GM12891 (cell line): ENCODE measurements at regions not wholly inside any gene's neighbourhood (a gene's known extent, or its start where the extent isn't known, plus 50 kb on each side); places are given as distances from the start of the nearest gene placed in this dataset.
A peak's percentile ranks its signal among the peaks of the same experiment; 100 is the strongest.

ENCODE experiments used
- DNase-seq: peaks from one replicate; pipeline ENCODE4 v3.0.0; 2011; ENCODE audit warnings: low spot score; ENCODE audit not compliant: insufficient read length
- FAIRE-seq: peaks from 2 replicates; lab custom pipeline; 2011; peaks lifted over from hg19 to GRCh38; lab: Jason Lieb, UNC
- PAX5 ChIP-seq: IDR thresholded peaks from 2 replicates; pipeline ENCODE4 v1.6.1; 2011; ENCODE audit warnings: low read length, moderate library complexity, mild to moderate bottlenecking; ENCODE audit not compliant: insufficient read depth, severe bottlenecking
- POLR2A ChIP-seq: IDR thresholded peaks from 2 replicates; pipeline ENCODE4 v1.6.1; 2011; ENCODE audit warnings: low read depth, low read length, control low read depth
- POLR2AphosphoS5 ChIP-seq: IDR thresholded peaks from 2 replicates; pipeline ENCODE4 v1.6.1; 2011; ENCODE audit warnings: low read depth, low read length, control low read depth
- POU2F2 ChIP-seq: IDR thresholded peaks from 2 replicates; pipeline ENCODE4 v1.6.1; 2011; ENCODE audit warnings: low read depth, mild to moderate bottlenecking, control low read depth, low read length, moderate library complexity
- SPI1 ChIP-seq: IDR thresholded peaks from 2 replicates; pipeline ENCODE4 v1.6.1; 2011; ENCODE audit warnings: low read depth, low read length, control low read depth
- TAF1 ChIP-seq: IDR thresholded peaks from 2 replicates; pipeline ENCODE4 v1.6.1; 2011; ENCODE audit warnings: low read depth, low read length, control low read depth

GRCh38 chr4:33369446-33369845 lies 2649.3 kb downstream of the PCDH7 start:
- DNase-seq (no peak), FAIRE-seq (no peak)
- TF ChIP-seq PAX5 = no peak
- TF ChIP-seq TAF1 = no peak
- TF ChIP-seq SPI1 = no peak
- no peak for TF ChIP-seq POU2F2
- no peak for TF ChIP-seq POLR2A
- no peak for TF ChIP-seq POLR2AphosphoS5

GRCh38 chr4:33381816-33382215 lies 2661.6 kb downstream of the PCDH7 start:
- TF ChIP-seq TAF1 (no peak), SPI1 (no peak), POLR2AphosphoS5 (no peak), POLR2A (no peak)
- no peak for DNase-seq
- FAIRE-seq = no peak

GRCh38 chr4:33386764-33387163 lies 2666.6 kb downstream of the PCDH7 start:
- TF ChIP-seq SPI1 = no peak
- TF ChIP-seq POLR2A = no peak
- TF ChIP-seq POU2F2 = no peak
- DNase-seq (no peak), FAIRE-seq (no peak)

- no peak for FAIRE-seq
- no peak for DNase-seq
- TF ChIP-seq PAX5 (no peak), SPI1 (no peak), TAF1 (no peak), POLR2AphosphoS5 (no peak), POU2F2 (no peak), POLR2A (no peak)
Observed at GRCh38 chr4:33390976-33391375, 2670.8 kb downstream of the PCDH7 start.

- TF ChIP-seq PAX5 (no peak), POU2F2 (no peak), POLR2A (no peak), POLR2AphosphoS5 (no peak), SPI1 (no peak), TAF1 (no peak)
- no peak for FAIRE-seq
- no peak for DNase-seq
Observed at GRCh38 chr4:33395731-33396485, 2675.7 kb downstream of the PCDH7 start.

- FAIRE-seq = no peak
- TF ChIP-seq TAF1 = no peak
- DNase-seq = no peak
Observed at GRCh38 chr4:33400504-33400903, 2680.3 kb downstream of the PCDH7 start.

GRCh38 chr4:33407496-33407895 lies 2687.3 kb downstream of the PCDH7 start:
- TF ChIP-seq PAX5 (no peak), POU2F2 (no peak), SPI1 (no peak), TAF1 (no peak), POLR2AphosphoS5 (no peak), POLR2A (no peak)
- FAIRE-seq (no peak), DNase-seq (no peak)

- DNase-seq = no peak
- peak; percentile 69 for TF ChIP-seq SPI1
- TF ChIP-seq POLR2A = no peak
- FAIRE-seq = no peak
Observed at GRCh38 chr4:33411182-33411581, 2691.0 kb downstream of the PCDH7 start.

- FAIRE-seq (no peak), DNase-seq (no peak)
- no peak for TF ChIP-seq POLR2AphosphoS5
- TF ChIP-seq POLR2A = no peak
- TF ChIP-seq TAF1 = no peak
- no peak for TF ChIP-seq SPI1
- no peak for TF ChIP-seq POU2F2
Observed at GRCh38 chr4:33421887-33422286, 2701.7 kb downstream of the PCDH7 start.

- TF ChIP-seq TAF1 = no peak
- no peak for TF ChIP-seq POLR2AphosphoS5
- TF ChIP-seq POU2F2 = no peak
- no peak for TF ChIP-seq SPI1
- no peak for TF ChIP-seq POLR2A
- TF ChIP-seq PAX5 = no peak
- DNase-seq (no peak), FAIRE-seq (no peak)
Observed at GRCh38 chr4:33422656-33423055, 2702.5 kb downstream of the PCDH7 start.

GRCh38 chr4:33425936-33426335 lies 2705.8 kb downstream of the PCDH7 start:
- no peak for TF ChIP-seq PAX5
- TF ChIP-seq POLR2A = no peak
- TF ChIP-seq TAF1 = no peak
- no peak for TF ChIP-seq SPI1
- no peak for TF ChIP-seq POLR2AphosphoS5
- TF ChIP-seq POU2F2 = no peak
- FAIRE-seq = no peak
- DNase-seq = no peak
